Breast epithelium (tissue), 3 donors: ENCODE measurements at regions not wholly inside any gene's neighbourhood (a gene's known extent, or its start where the extent isn't known, plus 50 kb on each side); places are given as distances from the start of the nearest gene placed in this dataset.

Source experiments
- CTCF ChIP-seq, 3 donors: fragments of 450-650 bp; IDR thresholded peaks; one replicate each; pipeline ENCODE4 v1.5.1; 2016 to 2017; ENCODE audit warnings: antibody characterized with exemption in 3 of 3, mild to moderate bottlenecking in 3 of 3, moderate library complexity in 3 of 3
- POLR2A ChIP-seq: fragments of 450-650 bp; IDR thresholded peaks from one replicate; pipeline ENCODE4 v1.6.1; 2016; ENCODE audit warnings: antibody characterized with exemption, mild to moderate bottlenecking, moderate library complexity
- POLR2AphosphoS5 ChIP-seq, 3 donors: sonication (generic); formaldehyde crosslinking; IDR thresholded peaks; one replicate each; pipeline ENCODE4 v1.6.1; 2017; ENCODE audit warnings: antibody characterized with exemption in 3 of 3

GRCh38 chr20:40547483-40548091 lies 141.4 kb downstream of the MAFB start:
- TF ChIP-seq CTCF (IDR thresholded peaks at IDR 0.05) (no peak), POLR2A (no peak), POLR2AphosphoS5 (IDR thresholded peaks at IDR 0.05) (no peak)
